Neural crest cell (in vitro differentiated cells): ENCODE measurements at regions not wholly inside any gene's neighbourhood (a gene's known extent, or its start where the extent isn't known, plus 50 kb on each side); places are given as distances from the start of the nearest gene placed in this dataset.

Experiments used
- DNase-seq: peaks from one replicate; pipeline ENCODE4 v3.0.0; 2021; ENCODE audit warnings: low read depth, mixed read lengths, low spot score
- H3K27ac Mint-ChIP-seq: one replicate; pipeline ENCODE4 v1.8.0; 2021; ENCODE audit warnings: mild to moderate bottlenecking, mixed read lengths; ENCODE audit not compliant: unreplicated experiment
- H3K27me3 Mint-ChIP-seq: 2 replicates; pipeline ENCODE4 v1.8.0; 2021; ENCODE audit warnings: low read depth, mild to moderate bottlenecking, mixed read lengths
- H3K36me3 Mint-ChIP-seq: 2 replicates; pipeline ENCODE4 v1.8.0; 2021; ENCODE audit warnings: low read depth, mild to moderate bottlenecking, mixed read lengths
- H3K4me1 Mint-ChIP-seq: 2 replicates; pipeline ENCODE4 v1.8.0; 2021; ENCODE audit warnings: mixed read lengths
- H3K4me3 Mint-ChIP-seq: one replicate; pipeline ENCODE4 v1.8.0; 2021; ENCODE audit warnings: mild to moderate bottlenecking, mixed read lengths
- H3K9me3 Mint-ChIP-seq: 2 replicates; pipeline ENCODE4 v1.8.0; 2021; ENCODE audit warnings: mixed read lengths
- CTCF ChIP-seq: fragments of 200-600 bp; sonication (generic); conservative IDR thresholded peaks from 2 replicates; pipeline ENCODE4 v1.5.0; 2021; ENCODE audit warnings: antibody characterized with exemption, mild to moderate bottlenecking

GRCh38 chr5:66306105-66306843 lies 162.2 kb downstream of the SREK1 start:
- Mint-ChIP-seq H3K36me3 (no peaks in the 10 kb centered on the region), H3K27me3 (peaks cover 4% of the 10 kb centered on the region), H3K4me3 (no peak overlapping the region), H3K4me1 (peaks cover 16% of the 10 kb centered on the region), H3K27ac (no peak overlapping the region), H3K9me3 (no peaks in the 10 kb centered on the region)
- peak; percentile 81 for TF ChIP-seq CTCF
- peak; percentile 37 for DNase-seq

- TF ChIP-seq CTCF = no peak
- Mint-ChIP-seq H3K4me1 (peaks cover 16% of the 10 kb centered on the region), H3K27me3 (peaks cover 4% of the 10 kb centered on the region), H3K27ac (no peak overlapping the region), H3K4me3 (no peak overlapping the region), H3K9me3 (no peaks in the 10 kb centered on the region), H3K36me3 (no peaks in the 10 kb centered on the region)
- DNase-seq = no peak
These were observed 162.8 kb downstream of the SREK1 start for GRCh38 chr5:66306844-66307315.

GRCh38 chr5:66307647-66308241 lies 163.6 kb downstream of the SREK1 start:
- Mint-ChIP-seq H3K9me3 (peaks cover 4% of the 10 kb centered on the region), H3K27me3 (peaks cover 4% of the 10 kb centered on the region), H3K36me3 (no peaks in the 10 kb centered on the region), H3K4me1 (peaks cover 16% of the 10 kb centered on the region), H3K27ac (no peak overlapping the region), H3K4me3 (no peak overlapping the region)
- no peak for DNase-seq
- peak; percentile 96 for TF ChIP-seq CTCF

GRCh38 chr5:66312266-66312665 lies 168.2 kb downstream of the SREK1 start:
- Mint-ChIP-seq H3K9me3 (peaks cover 19% of the 10 kb centered on the region), H3K4me1 (peaks cover 16% of the 10 kb centered on the region), H3K36me3 (peaks cover 4% of the 10 kb centered on the region), H3K4me3 (no peak overlapping the region), H3K27ac (no peak overlapping the region), H3K27me3 (no peaks in the 10 kb centered on the region)
- no peak for TF ChIP-seq CTCF
- no peak for DNase-seq

GRCh38 chr5:66315784-66316183 lies 171.7 kb downstream of the SREK1 start:
- no peaks in the 10 kb centered on the region for H3K4me1 Mint-ChIP-seq
- DNase-seq = no peak
- H3K36me3 Mint-ChIP-seq = peaks cover 4% of the 10 kb centered on the region
- H3K9me3 Mint-ChIP-seq = peaks cover 19% of the 10 kb centered on the region
- H3K27me3 Mint-ChIP-seq = no peaks in the 10 kb centered on the region
- H3K4me3 Mint-ChIP-seq = no peak overlapping the region
- H3K27ac Mint-ChIP-seq = no peak overlapping the region
- no peak for TF ChIP-seq CTCF
